Transverse colon (tissue), 4 donors: ENCODE measurements at regions not wholly inside any gene's neighbourhood (a gene's known extent, or its start where the extent isn't known, plus 50 kb on each side); places are given as distances from the start of the nearest gene placed in this dataset.

Experiments
- DNase-seq: peaks from one replicate; pipeline ENCODE4 v3.0.0-alpha.2; 2019
- H3K27ac ChIP-seq, 4 donors: fragments of 200-600 bp; sonication (generic); 2 replicates each; pipeline ENCODE4 v1.5.1; 2016 to 2018; ENCODE audit warnings: inconsistent platforms in 4 of 4
- H3K27me3 ChIP-seq: fragments of 200-600 bp; sonication (generic); 2 replicates; pipeline ENCODE4 v1.5.1; 2017; ENCODE audit warnings: inconsistent platforms
- H3K36me3 ChIP-seq, 4 donors: fragments of 200-600 bp; sonication (generic); 2 replicates each; pipeline ENCODE4 v1.5.1; 2017 to 2019; ENCODE audit warnings: inconsistent platforms in 4 of 4
- H3K4me1 ChIP-seq, 4 donors: fragments of 200-600 bp; sonication (generic); 2 replicates each; pipeline ENCODE4 v1.5.1; 2017 to 2020; ENCODE audit warnings: inconsistent platforms in 4 of 4
- H3K4me3 ChIP-seq, 4 donors: fragments of 200-600 bp; sonication (generic); 1 replicate in 1 of 4; 2 replicates in 3 of 4; pipeline versions ENCODE4 v1.5.1 to v1.6.1; 2017 to 2019; ENCODE audit warnings: inconsistent platforms in 4 of 4
- H3K9me3 ChIP-seq, 2 donors: fragments of 200-600 bp; sonication (generic); 2 replicates each; pipeline ENCODE4 v1.5.1; 2017 to 2019; ENCODE audit warnings: inconsistent platforms in 2 of 2
- CTCF ChIP-seq, 5 experiments: fragments of 200-600 bp in 3 of 5; fragments of 450-650 bp in 2 of 5; sonication (generic) in 3 of 5; IDR thresholded peaks; 1 replicate in 2 of 5; 2 replicates in 3 of 5; pipeline ENCODE4 v1.5.1; 2016 to 2017; ENCODE audit warnings: antibody characterized with exemption in 5 of 5, inconsistent platforms in 3 of 5, mild to moderate bottlenecking in 2 of 5, moderate library complexity in 1 of 5
- EP300 ChIP-seq: sonication (generic); formaldehyde crosslinking; IDR thresholded peaks from one replicate; pipeline ENCODE4 v1.6.1; 2017; ENCODE audit warnings: antibody characterized with exemption, low read depth
- POLR2A ChIP-seq: fragments of 450-650 bp; IDR thresholded peaks from one replicate; pipeline ENCODE4 v1.6.1; 2016; ENCODE audit warnings: antibody characterized with exemption, mild to moderate bottlenecking, moderate library complexity
- POLR2AphosphoS5 ChIP-seq, 3 donors: sonication (generic); formaldehyde crosslinking; IDR thresholded peaks; one replicate each; pipeline ENCODE4 v1.6.1; 2016; ENCODE audit warnings: antibody characterized with exemption in 3 of 3
- WGBS, 2 donors: methylation state at CpG; one replicate each; pipeline ENCODE4 v1.1.5; 2018; ENCODE audit warnings: low coverage in 1 of 2; 5-methylcytosine and 5-hydroxymethylcytosine counted together
- in situ Hi-C, 4 donors: fragments of 200-750 bp; cut with MboI; loops; one replicate each; pipeline versions ENCODE4 v1.15.0 to v1.15.1; 2017; ENCODE audit warnings: low sequenced_read_pairs in 3 of 4, low pct_ligation_motif_present in 1 of 4, low pct_unique_long_range_greater_than_20kb in 1 of 4
- intact Hi-C: fragments of 100-400 bp; cut with DNase I; formaldehyde crosslinking; loops from one replicate; pipeline ENCODE4 v1.15.1; 2023; ENCODE audit warnings: low total_unique reads

GRCh38 chr12:94801745-94802144 lies 151.4 kb upstream of the TMCC3 start:
- Histone ChIP-seq H3K4me3 (no peak overlapping the region), H3K9me3 (no peaks in the 10 kb centered on the region), H3K36me3 (no peaks in the 10 kb centered on the region), H3K4me1 (no peaks in the 10 kb centered on the region), H3K27me3 (no peaks in the 10 kb centered on the region), H3K27ac (no peak overlapping the region)
- in situ Hi-C loops (no loop called here), intact Hi-C loops (no loop called here)
- WGBS, 2 donors: 96% methylated on average over 4 of the region's 4 CpGs
- TF ChIP-seq CTCF (IDR thresholded peaks at IDR 0.05): no peak
- no peak for TF ChIP-seq EP300
- no peak for TF ChIP-seq POLR2AphosphoS5 (IDR thresholded peaks at IDR 0.05)
- no peak for TF ChIP-seq POLR2A
- no peak for DNase-seq

GRCh38 chr12:94799136-94799535 lies 148.8 kb upstream of the TMCC3 start:
- no peak for DNase-seq
- TF ChIP-seq POLR2A (no peak), EP300 (no peak), CTCF (IDR thresholded peaks at IDR 0.05) (no peak), POLR2AphosphoS5 (IDR thresholded peaks at IDR 0.05) (no peak)
- H3K4me3 ChIP-seq: no peak overlapping the region
- WGBS, 2 donors: 93 to 95% methylated on average over 2 of the region's 2 CpGs
- intact Hi-C loops: no loop called here
- no peaks in the 10 kb centered on the region for H3K27me3 ChIP-seq
- H3K4me1 ChIP-seq: no peaks in the 10 kb centered on the region
- no peaks in the 10 kb centered on the region for H3K9me3 ChIP-seq
- in situ Hi-C loops: no loop called here
- no peak overlapping the region for H3K27ac ChIP-seq
- no peaks in the 10 kb centered on the region for H3K36me3 ChIP-seq

- in situ Hi-C loops: no loop called here
- no peak overlapping the region for H3K4me3 ChIP-seq
- no peaks in the 10 kb centered on the region for H3K9me3 ChIP-seq
- intact Hi-C loops: no loop called here
- H3K36me3 ChIP-seq: no peaks in the 10 kb centered on the region
- no peak overlapping the region for H3K27ac ChIP-seq
- WGBS, 2 donors: 75 to 81% methylated on average over 1 of the region's 1 CpG
- peaks cover 0 to 4% (median 0%) of the 10 kb centered on the region in 4 donors for H3K4me1 ChIP-seq
- H3K27me3 ChIP-seq: no peaks in the 10 kb centered on the region
- TF ChIP-seq POLR2AphosphoS5 (IDR thresholded peaks at IDR 0.05): no peak
- TF ChIP-seq POLR2A: no peak
- TF ChIP-seq CTCF (IDR thresholded peaks at IDR 0.05): no peak
- TF ChIP-seq EP300: no peak
- no peak for DNase-seq
These were observed 147.8 kb upstream of the TMCC3 start for GRCh38 chr12:94798113-94798512.

GRCh38 chr12:94795520-94795919 lies 145.2 kb upstream of the TMCC3 start:
- H3K9me3 ChIP-seq: no peaks in the 10 kb centered on the region
- no peak for DNase-seq
- TF ChIP-seq EP300: no peak
- no peak for TF ChIP-seq CTCF (IDR thresholded peaks at IDR 0.05)
- no peak for TF ChIP-seq POLR2A
- no peak for TF ChIP-seq POLR2AphosphoS5 (IDR thresholded peaks at IDR 0.05)
- in situ Hi-C loops: no loop called here
- no peaks in the 10 kb centered on the region for H3K27me3 ChIP-seq
- peaks cover 0 to 4% (median 0%) of the 10 kb centered on the region in 4 donors for H3K4me1 ChIP-seq
- no peak overlapping the region for H3K27ac ChIP-seq
- H3K4me3 ChIP-seq: no peak overlapping the region
- intact Hi-C loops: no loop called here
- 79 to 84% methylated on average over 4 to 9 of the region's 9 CpGs for WGBS, 2 donors
- no peaks in the 10 kb centered on the region for H3K36me3 ChIP-seq
